Astrocyte (in vitro differentiated cells and primary cell): ENCODE measurements at regions not wholly inside any gene's neighbourhood (a gene's known extent, or its start where the extent isn't known, plus 50 kb on each side); places are given as distances from the start of the nearest gene placed in this dataset.

Source experiments
- DNase-seq: peaks from one replicate; pipeline ENCODE4 v3.0.0-alpha.2; 2010; ENCODE audit warnings: low read depth
- FAIRE-seq: peaks from 2 replicates; lab custom pipeline; 2011; peaks lifted over from hg19 to GRCh38; lab: Jason Lieb, UNC
- H2AFZ ChIP-seq: 2 replicates; pipeline ENCODE4 v1.6.0; 2012; ENCODE audit warnings: low read depth, low read length, inconsistent platforms
- H3K27ac ChIP-seq: 2 replicates; pipeline ENCODE4 v1.5.1; 2011; ENCODE audit warnings: low read depth, low read length, inconsistent platforms
- H3K27me3 ChIP-seq: 2 replicates; pipeline ENCODE4 v1.6.0; 2011; ENCODE audit warnings: low read length, inconsistent platforms; ENCODE audit not compliant: insufficient read depth
- H3K36me3 ChIP-seq: 2 replicates; pipeline ENCODE4 v1.5.1; 2011; ENCODE audit warnings: low read length, inconsistent platforms; ENCODE audit not compliant: insufficient read depth
- H3K4me1 ChIP-seq: 2 replicates; pipeline ENCODE4 v1.5.1; 2011; ENCODE audit warnings: low read length, inconsistent platforms; ENCODE audit not compliant: insufficient read depth
- H3K4me2 ChIP-seq: 2 replicates; pipeline ENCODE4 v1.6.0; 2012; ENCODE audit warnings: low read length, inconsistent platforms
- H3K4me3 ChIP-seq: 2 replicates; pipeline ENCODE4 v1.5.1; 2011; ENCODE audit warnings: low read depth, mild to moderate bottlenecking, low read length, inconsistent platforms; ENCODE audit not compliant: insufficient read depth
- H3K79me2 ChIP-seq: 2 replicates; pipeline ENCODE4 v1.6.0; 2012; ENCODE audit warnings: mild to moderate bottlenecking, low read length, inconsistent platforms; ENCODE audit not compliant: insufficient read depth
- H3K9ac ChIP-seq: 2 replicates; pipeline ENCODE4 v1.6.0; 2012; ENCODE audit warnings: mild to moderate bottlenecking, low read length, inconsistent platforms
- H3K9me3 ChIP-seq: 2 replicates; pipeline ENCODE4 v1.5.1; 2012; ENCODE audit warnings: low read depth, mild to moderate bottlenecking, low read length, inconsistent platforms; ENCODE audit not compliant: insufficient read depth
- H4K20me1 ChIP-seq: 2 replicates; pipeline ENCODE4 v1.6.0; 2012; ENCODE audit warnings: low read length, inconsistent platforms; ENCODE audit not compliant: insufficient read depth
- H3K27ac Mint-ChIP-seq: one replicate; pipeline ENCODE4 v1.8.0; 2021; ENCODE audit warnings: mild to moderate bottlenecking, mixed read lengths; ENCODE audit not compliant: unreplicated experiment
- H3K27me3 Mint-ChIP-seq: one replicate; pipeline ENCODE4 v1.8.0; 2021; ENCODE audit warnings: low read depth, mixed read lengths; ENCODE audit not compliant: unreplicated experiment
- H3K36me3 Mint-ChIP-seq: one replicate; pipeline ENCODE4 v1.8.0; 2021; ENCODE audit warnings: low read depth, mixed read lengths; ENCODE audit not compliant: unreplicated experiment
- H3K4me1 Mint-ChIP-seq: one replicate; pipeline ENCODE4 v1.8.0; 2021; ENCODE audit warnings: low read depth, mixed read lengths; ENCODE audit not compliant: unreplicated experiment
- H3K4me3 Mint-ChIP-seq: one replicate; pipeline ENCODE4 v1.8.0; 2021; ENCODE audit warnings: mild to moderate bottlenecking, moderate library complexity, mixed read lengths; ENCODE audit not compliant: unreplicated experiment
- H3K9me3 Mint-ChIP-seq: one replicate; pipeline ENCODE4 v1.8.0; 2021; ENCODE audit warnings: mild to moderate bottlenecking, mixed read lengths; ENCODE audit not compliant: unreplicated experiment
- EZH2 ChIP-seq: IDR thresholded peaks from 2 replicates; pipeline ENCODE4 v1.6.1; 2012; ENCODE audit warnings: mild to moderate bottlenecking, low read length, inconsistent platforms; ENCODE audit not compliant: insufficient read depth
- TF ChIP-seq, protein P1 (sequence below): IDR thresholded peaks from 2 replicates; pipeline ENCODE4 v1.5.1; 2011; ENCODE audit warnings: low read depth, mild to moderate bottlenecking, inconsistent platforms, low read length, moderate library complexity; ENCODE audit not compliant: insufficient read depth

DNA sequence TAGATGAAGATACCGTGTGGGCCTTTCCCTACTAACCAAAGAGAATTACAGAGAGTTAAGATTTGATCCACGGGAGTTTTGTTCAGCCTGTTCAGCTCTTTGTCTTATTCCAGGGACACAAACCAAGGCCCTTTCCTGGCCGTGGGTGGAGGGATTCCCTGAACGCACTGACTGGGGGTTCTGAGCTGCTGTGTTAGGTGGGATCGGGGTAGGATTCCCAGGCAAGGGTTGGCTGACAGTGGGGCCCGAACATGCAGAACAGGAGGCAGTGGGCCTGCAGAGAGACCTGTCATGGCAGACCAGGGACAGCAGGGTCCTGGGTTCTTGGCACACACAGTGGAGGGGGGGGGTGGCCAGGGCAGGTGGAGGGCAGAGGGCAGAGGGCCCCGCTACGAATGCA, 89.5 kb upstream of the MKI67 start:
- no peaks in the 10 kb centered on the region for H3K4me1 ChIP-seq
- H3K9me3 ChIP-seq, result no peaks in the 10 kb centered on the region
- no peak overlapping the region for H3K4me3 ChIP-seq
- no peaks in the 10 kb centered on the region for H3K36me3 Mint-ChIP-seq
- H2AFZ ChIP-seq, result no peak overlapping the region
- no peak overlapping the region for H3K4me3 Mint-ChIP-seq
- H3K27me3 ChIP-seq, result no peaks in the 10 kb centered on the region
- H3K36me3 ChIP-seq, result no peaks in the 10 kb centered on the region
- H3K4me1 Mint-ChIP-seq, result no peaks in the 10 kb centered on the region
- DNase-seq (no peak), FAIRE-seq (no peak)
- H3K27me3 Mint-ChIP-seq, result peaks cover 23% of the 10 kb centered on the region
- no peak overlapping the region for H3K9ac ChIP-seq
- H3K4me2 ChIP-seq, result no peak overlapping the region
- no peaks in the 10 kb centered on the region for H3K9me3 Mint-ChIP-seq
- no peak overlapping the region for H3K27ac ChIP-seq
- H3K79me2 ChIP-seq, result no peaks in the 10 kb centered on the region
- no peaks in the 10 kb centered on the region for H4K20me1 ChIP-seq
- H3K27ac Mint-ChIP-seq, result no peak overlapping the region
- TF ChIP-seq, protein P1, sequence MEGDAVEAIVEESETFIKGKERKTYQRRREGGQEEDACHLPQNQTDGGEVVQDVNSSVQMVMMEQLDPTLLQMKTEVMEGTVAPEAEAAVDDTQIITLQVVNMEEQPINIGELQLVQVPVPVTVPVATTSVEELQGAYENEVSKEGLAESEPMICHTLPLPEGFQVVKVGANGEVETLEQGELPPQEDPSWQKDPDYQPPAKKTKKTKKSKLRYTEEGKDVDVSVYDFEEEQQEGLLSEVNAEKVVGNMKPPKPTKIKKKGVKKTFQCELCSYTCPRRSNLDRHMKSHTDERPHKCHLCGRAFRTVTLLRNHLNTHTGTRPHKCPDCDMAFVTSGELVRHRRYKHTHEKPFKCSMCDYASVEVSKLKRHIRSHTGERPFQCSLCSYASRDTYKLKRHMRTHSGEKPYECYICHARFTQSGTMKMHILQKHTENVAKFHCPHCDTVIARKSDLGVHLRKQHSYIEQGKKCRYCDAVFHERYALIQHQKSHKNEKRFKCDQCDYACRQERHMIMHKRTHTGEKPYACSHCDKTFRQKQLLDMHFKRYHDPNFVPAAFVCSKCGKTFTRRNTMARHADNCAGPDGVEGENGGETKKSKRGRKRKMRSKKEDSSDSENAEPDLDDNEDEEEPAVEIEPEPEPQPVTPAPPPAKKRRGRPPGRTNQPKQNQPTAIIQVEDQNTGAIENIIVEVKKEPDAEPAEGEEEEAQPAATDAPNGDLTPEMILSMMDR, result no peak
- no peak for TF ChIP-seq EZH2

- no peaks in the 10 kb centered on the region for H3K79me2 ChIP-seq
- no peak for FAIRE-seq
These were observed 90.9 kb upstream of the MKI67 start for GRCh38 chr10:128217136-128217535.

GRCh38 chr10:128218161-128218560, 91.9 kb upstream of the MKI67 start:
- H3K27me3 Mint-ChIP-seq, result peaks cover 21% of the 10 kb centered on the region

More at GRCh38 chr10:128217136-128217535, 90.9 kb upstream of the MKI67 start:
- H3K4me1 ChIP-seq, result no peaks in the 10 kb centered on the region
- no peak overlapping the region for H3K27ac ChIP-seq
- H3K4me3 ChIP-seq, result no peak overlapping the region
- Mint-ChIP-seq H3K4me1 (no peaks in the 10 kb centered on the region), H3K36me3 (no peaks in the 10 kb centered on the region), H3K9me3 (no peaks in the 10 kb centered on the region), H3K27me3 (peaks cover 26% of the 10 kb centered on the region), H3K4me3 (no peak overlapping the region), H3K27ac (no peak overlapping the region)
- no peaks in the 10 kb centered on the region for H3K9me3 ChIP-seq
- H3K4me2 ChIP-seq, result no peak overlapping the region
- H3K9ac ChIP-seq, result no peak overlapping the region
- TF ChIP-seq EZH2, result no peak
- TF ChIP-seq, protein P1, result no peak
- no peak for DNase-seq
- H2AFZ ChIP-seq, result no peak overlapping the region
- H3K36me3 ChIP-seq, result no peaks in the 10 kb centered on the region
- H3K27me3 ChIP-seq, result no peaks in the 10 kb centered on the region
- no peaks in the 10 kb centered on the region for H4K20me1 ChIP-seq

More at GRCh38 chr10:128218161-128218560, 91.9 kb upstream of the MKI67 start:
- H3K4me3 Mint-ChIP-seq, result no peak overlapping the region
- DNase-seq (no peak), FAIRE-seq (no peak)
- Histone ChIP-seq H3K4me3 (no peak overlapping the region), H3K9me3 (no peaks in the 10 kb centered on the region), H3K9ac (no peak overlapping the region), H3K4me2 (no peak overlapping the region), H3K4me1 (no peaks in the 10 kb centered on the region), H2AFZ (no peak overlapping the region), H3K79me2 (no peaks in the 10 kb centered on the region), H4K20me1 (no peaks in the 10 kb centered on the region), H3K27ac (no peak overlapping the region), H3K36me3 (no peaks in the 10 kb centered on the region), H3K27me3 (no peaks in the 10 kb centered on the region)
- H3K9me3 Mint-ChIP-seq, result no peaks in the 10 kb centered on the region
- no peak overlapping the region for H3K27ac Mint-ChIP-seq
- no peaks in the 10 kb centered on the region for H3K4me1 Mint-ChIP-seq
- no peak for TF ChIP-seq EZH2
- TF ChIP-seq, protein P1, result no peak
- H3K36me3 Mint-ChIP-seq, result no peaks in the 10 kb centered on the region
